Heart left ventricle (tissue), 16 donors: ENCODE measurements at regions not wholly inside any gene's neighbourhood (a gene's known extent, or its start where the extent isn't known, plus 50 kb on each side); places are given as distances from the start of the nearest gene placed in this dataset.

Source experiments
- ATAC-seq, 4 donors: fragments of 200-7000 bp; cut with Tn5 transposase; one replicate each; pipeline ENCODE4 v1.9.1; 2020 to 2022; ENCODE audit warnings: moderate library complexity in 4 of 4, mild to moderate bottlenecking in 3 of 4, moderate number of reproducible peaks in 1 of 4
- DNase-seq, 5 donors: peaks; one replicate each; pipeline ENCODE4 v3.0.0-alpha.2; 2020
- H3K27ac ChIP-seq, 12 donors: fragments of 200-600 bp; sonication (generic) in 4 of 12; one replicate each; pipeline versions ENCODE4 v1.5.0 to v1.8.0; 2016 to 2022; ENCODE audit warnings: mild to moderate bottlenecking in 2 of 12
- H3K27me3 ChIP-seq, 9 donors: fragments of 200-600 bp; sonication (generic) in 2 of 9; one replicate each; pipeline versions ENCODE4 v1.5.1 to v1.8.0; 2016 to 2022; ENCODE audit warnings: mild to moderate bottlenecking in 3 of 9
- H3K36me3 ChIP-seq, 9 donors: fragments of 200-600 bp; sonication (generic) in 2 of 9; one replicate each; pipeline versions ENCODE4 v1.5.0 to v1.8.0; 2018 to 2022; ENCODE audit warnings: mild to moderate bottlenecking in 2 of 9
- H3K4me1 ChIP-seq, 12 donors: fragments of 200-600 bp; sonication (generic) in 4 of 12; one replicate each; pipeline versions ENCODE4 v1.5.0 to v1.8.0; 2016 to 2022; ENCODE audit warnings: mild to moderate bottlenecking in 3 of 12
- H3K4me3 ChIP-seq, 12 donors: fragments of 200-600 bp; sonication (generic) in 4 of 12; one replicate each; pipeline versions ENCODE4 v1.5.0 to v1.8.0; 2017 to 2022; ENCODE audit warnings: mild to moderate bottlenecking in 9 of 12, moderate library complexity in 4 of 12
- H3K9me3 ChIP-seq, 12 donors: fragments of 200-600 bp; sonication (generic) in 4 of 12; one replicate each; pipeline versions ENCODE4 v1.5.0 to v1.8.0; 2016 to 2022; ENCODE audit warnings: mild to moderate bottlenecking in 1 of 12
- POLR2A ChIP-seq, 2 donors: fragments of 450-650 bp; IDR thresholded peaks; one replicate each; pipeline ENCODE4 v1.6.1; 2017; ENCODE audit warnings: antibody characterized with exemption in 2 of 2, mild to moderate bottlenecking in 2 of 2, moderate library complexity in 2 of 2
- WGBS, 4 donors: extraction: QIAGEN DNeasy Blood & Tissue Kit in 2 of 4; methylation state at CpG; one replicate each; pipeline versions ENCODE4 v1.1.5 to v1.1.7; 2013 to 2018; 5-methylcytosine and 5-hydroxymethylcytosine counted together
- intact Hi-C, 10 donors: fragments of 100-400 bp; cut with DNase I; formaldehyde crosslinking; loops; one replicate each; pipeline versions ENCODE4 v1.11.1 to v1.14.2; 2022
- TF ChIP-seq, protein P1 (sequence below), 12 donors: fragments of 200-600 bp; sonication (generic) in 4 of 12; IDR thresholded peaks; one replicate each; pipeline versions ENCODE4 v1.5.0 to v1.8.0; 2018 to 2022; ENCODE audit warnings: antibody characterized with exemption in 12 of 12, mild to moderate bottlenecking in 5 of 12
- donor health status: ischemic (EF 13 %, LVEDD 7.1; RV severe dilation, severe dysfunction).
- donor health status: healthy with polysubstance abuse.
- donor health status: DM: no; HTN: yes; CAD: no.
- donor health status: DM: no; HTN: no; CAD: no.
- donor health status: ischemic (EF 25% LVEDD 6.9; RV normal size, moderate dysfunction).
- donor health status: ischemic (EF 25% LVEDD 5.7; RV mildly dilated, moderate dysfunction).
- donor health status: healthy.
- donor health status: DM: yes; HTN: yes; CAD: no.
- donor health status: ischemic (EF 35%, LVEDD 5.7; RV mildly dilated, moderate dysfunction).
- donor health status: nonischemic (EF 11% LVEDD 7.7; RV severe dilation, severe dysfunction).
- donor health status: DM: yes; HTN: yes; CAD: no.
- donor health status: PGD.
- donor health status: ischemic (EF 29% LVEDD 5.4; RV normal size, mild dysfunction).
- donor health status: nonischemic (EF 23%, LVEDD 6.1; RV moderate dilation, normal function).

DNA sequence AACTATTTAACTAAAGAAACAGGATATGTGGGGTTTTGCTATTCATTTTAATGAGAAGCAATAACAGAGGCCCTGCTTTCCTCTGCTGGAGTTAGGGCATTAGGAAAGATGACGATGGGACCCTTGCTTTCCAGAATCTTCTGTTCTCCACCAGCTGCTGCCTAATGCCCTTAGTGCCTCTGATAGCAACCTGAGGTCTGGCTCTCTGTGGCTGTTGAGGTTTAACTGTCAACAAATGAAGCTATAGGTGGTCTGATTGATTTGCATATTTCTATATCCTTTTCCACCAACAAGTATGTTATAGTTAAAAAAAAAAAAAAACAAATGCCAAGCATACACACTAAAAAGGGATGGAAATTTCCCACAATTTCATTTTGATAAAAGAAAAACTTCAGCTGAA lies 115.1 kb upstream of the NCK2 start:
- WGBS, 4 donors: 81 to 92% (median 87%) methylated on average over 1 of the region's 1 CpG
- intact Hi-C loops: no loop called here
- Histone ChIP-seq H3K4me3 (no peak overlapping the region), H3K4me1 (no peaks in the 10 kb centered on the region), H3K9me3 (no peaks in the 10 kb centered on the region), H3K27ac (no peak overlapping the region), H3K36me3 (no peaks in the 10 kb centered on the region), H3K27me3 (peaks cover 0 to 5% (median 0%) of the 10 kb centered on the region in 9 donors)
- DNase-seq (no peak), ATAC-seq (no peak)
- TF ChIP-seq, protein P1, sequence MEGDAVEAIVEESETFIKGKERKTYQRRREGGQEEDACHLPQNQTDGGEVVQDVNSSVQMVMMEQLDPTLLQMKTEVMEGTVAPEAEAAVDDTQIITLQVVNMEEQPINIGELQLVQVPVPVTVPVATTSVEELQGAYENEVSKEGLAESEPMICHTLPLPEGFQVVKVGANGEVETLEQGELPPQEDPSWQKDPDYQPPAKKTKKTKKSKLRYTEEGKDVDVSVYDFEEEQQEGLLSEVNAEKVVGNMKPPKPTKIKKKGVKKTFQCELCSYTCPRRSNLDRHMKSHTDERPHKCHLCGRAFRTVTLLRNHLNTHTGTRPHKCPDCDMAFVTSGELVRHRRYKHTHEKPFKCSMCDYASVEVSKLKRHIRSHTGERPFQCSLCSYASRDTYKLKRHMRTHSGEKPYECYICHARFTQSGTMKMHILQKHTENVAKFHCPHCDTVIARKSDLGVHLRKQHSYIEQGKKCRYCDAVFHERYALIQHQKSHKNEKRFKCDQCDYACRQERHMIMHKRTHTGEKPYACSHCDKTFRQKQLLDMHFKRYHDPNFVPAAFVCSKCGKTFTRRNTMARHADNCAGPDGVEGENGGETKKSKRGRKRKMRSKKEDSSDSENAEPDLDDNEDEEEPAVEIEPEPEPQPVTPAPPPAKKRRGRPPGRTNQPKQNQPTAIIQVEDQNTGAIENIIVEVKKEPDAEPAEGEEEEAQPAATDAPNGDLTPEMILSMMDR (IDR thresholded peaks at IDR 0.05): no peak
- TF ChIP-seq POLR2A (IDR thresholded peaks at IDR 0.05): no peak

DNA sequence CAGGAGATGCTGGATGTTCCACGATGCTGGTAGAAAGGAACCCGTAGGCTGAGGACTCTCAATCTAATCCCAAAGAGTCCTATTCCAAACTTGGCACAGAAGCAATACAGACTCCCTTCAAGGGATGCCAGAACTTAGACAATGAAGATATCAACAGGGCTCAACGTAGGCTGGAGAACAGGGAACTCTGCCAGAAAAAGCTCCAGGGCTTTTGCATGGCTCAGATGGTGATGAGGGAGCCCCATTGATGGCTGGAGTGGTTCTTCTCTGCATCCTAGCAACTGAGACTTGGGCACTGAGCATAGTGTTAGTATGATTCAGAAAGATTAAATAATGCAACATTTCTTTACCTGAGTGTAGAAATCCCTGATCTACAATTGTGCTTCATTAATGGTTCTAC lies 117.2 kb upstream of the NCK2 start:
- Histone ChIP-seq H3K9me3 (no peaks in the 10 kb centered on the region), H3K27me3 (peaks cover 0 to 5% (median 0%) of the 10 kb centered on the region in 9 donors), H3K4me1 (no peaks in the 10 kb centered on the region), H3K27ac (no peak overlapping the region), H3K4me3 (no peak overlapping the region), H3K36me3 (no peaks in the 10 kb centered on the region)
- DNase-seq (no peak), ATAC-seq (peak in 2 of 4 donors; percentile 16 to 39)
- intact Hi-C loops: no loop called here
- WGBS, 4 donors: 21 to 37% (median 26%) methylated on average over 3 of the region's 3 CpGs
- TF ChIP-seq, protein P1 (IDR thresholded peaks at IDR 0.05): no peak
- TF ChIP-seq POLR2A (IDR thresholded peaks at IDR 0.05): no peak

DNA sequence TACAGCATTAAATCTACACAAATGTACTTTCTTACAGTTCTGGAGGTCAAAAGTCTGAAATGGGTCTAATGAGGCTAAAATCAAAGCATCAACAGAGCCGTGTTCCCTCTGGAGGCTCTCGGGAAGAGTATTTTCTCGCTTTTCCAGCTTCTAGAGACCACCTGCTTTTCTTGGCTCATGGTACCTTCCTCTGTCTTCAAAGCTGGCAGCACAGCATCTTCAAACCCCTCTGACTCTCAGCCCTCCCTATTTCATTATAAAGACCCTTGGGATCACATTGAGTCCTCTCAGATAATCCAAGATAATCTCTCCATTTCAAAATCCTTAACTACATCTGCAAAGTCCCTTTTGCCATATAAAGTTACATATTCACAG lies 117.8 kb upstream of the NCK2 start:
- Histone ChIP-seq H3K4me1 (no peaks in the 10 kb centered on the region), H3K27ac (no peak overlapping the region), H3K36me3 (no peaks in the 10 kb centered on the region), H3K9me3 (no peaks in the 10 kb centered on the region), H3K4me3 (no peak overlapping the region), H3K27me3 (peaks cover 0 to 5% (median 0%) of the 10 kb centered on the region in 9 donors)
- 87 to 90% (median 89%) methylated on average over 3 of the region's 3 CpGs for WGBS, 4 donors
- intact Hi-C loops: no loop called here
- ATAC-seq (no peak), DNase-seq (no peak)
- TF ChIP-seq POLR2A (IDR thresholded peaks at IDR 0.05): no peak
- TF ChIP-seq, protein P1 (IDR thresholded peaks at IDR 0.05): no peak

DNA sequence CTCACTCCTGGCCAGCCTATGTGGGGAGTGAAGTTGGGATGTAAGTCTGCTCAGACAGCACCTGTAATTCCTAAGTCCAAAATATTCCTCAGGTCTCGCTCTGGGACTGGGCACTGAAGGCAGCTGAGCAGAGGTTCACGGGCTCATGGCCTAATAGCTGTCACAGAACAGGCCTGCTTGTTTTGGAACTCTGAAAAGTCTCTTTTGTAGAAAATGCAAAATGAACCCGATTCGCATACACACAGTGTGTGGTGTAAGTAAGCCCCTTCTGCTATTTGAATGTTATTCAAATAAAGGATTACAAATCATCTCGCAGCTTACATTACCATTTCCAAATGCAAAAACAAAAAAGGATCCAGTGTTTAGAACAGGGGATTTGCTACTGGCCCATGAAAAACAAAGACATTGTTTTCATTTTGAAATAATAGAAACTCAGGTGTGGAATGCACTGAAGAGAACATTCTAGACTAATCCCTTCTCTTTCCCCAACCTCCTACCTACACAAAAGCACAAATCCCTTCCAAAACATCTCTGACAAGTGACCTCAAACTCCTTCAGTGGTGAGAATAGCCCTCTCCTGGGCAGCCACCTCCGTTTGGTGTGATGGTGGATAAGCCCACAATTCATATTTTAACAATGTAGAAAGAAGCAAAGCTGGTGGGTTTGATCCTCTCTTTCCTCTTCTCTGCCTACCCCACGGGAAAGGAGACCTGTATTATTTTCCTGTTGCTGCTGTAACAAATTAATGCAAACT lies 118.3 kb upstream of the NCK2 start:
- Histone ChIP-seq H3K4me3 (no peak overlapping the region), H3K4me1 (no peaks in the 10 kb centered on the region), H3K27ac (no peak overlapping the region), H3K27me3 (peaks cover 0 to 5% (median 0%) of the 10 kb centered on the region in 9 donors), H3K9me3 (no peaks in the 10 kb centered on the region), H3K36me3 (no peaks in the 10 kb centered on the region)
- intact Hi-C loops: no loop called here
- DNase-seq (no peak), ATAC-seq (no peak)
- TF ChIP-seq POLR2A (IDR thresholded peaks at IDR 0.05): no peak
- TF ChIP-seq, protein P1 (IDR thresholded peaks at IDR 0.05): no peak
- WGBS, 4 donors: 82 to 91% (median 89%) methylated on average over 7 of the region's 7 CpGs
